ENCODE measurements at regions not wholly inside any gene's neighbourhood (a gene's known extent, or its start where the extent isn't known, plus 50 kb on each side); places are given as distances from the start of the nearest gene placed in this dataset.

DNA sequence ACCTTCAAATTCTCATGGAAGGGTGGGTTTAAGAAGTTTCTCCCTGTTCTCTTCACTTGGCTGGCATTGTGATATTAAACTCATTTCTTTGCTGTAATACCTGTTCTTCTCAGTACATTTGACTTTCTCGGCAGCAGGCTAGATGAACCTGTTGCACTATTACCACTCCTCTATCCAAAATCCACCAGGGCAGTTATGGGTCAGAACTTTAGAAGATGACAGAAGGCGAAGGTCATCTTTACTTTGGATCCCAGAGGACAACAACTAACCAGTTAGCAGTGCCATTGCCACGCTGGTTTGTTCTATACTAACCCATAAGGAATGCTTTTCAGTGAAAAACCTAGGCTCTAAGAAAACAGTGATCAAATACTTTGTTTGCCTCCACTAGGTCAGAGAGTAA, 901.0 kb downstream of the TSN start:
- TF ChIP-seq POLR2A (IDR thresholded peaks at IDR 0.05; ENCODE audit: extremely low read depth, insufficient read length), result no peak
- TF ChIP-seq, protein P1, sequence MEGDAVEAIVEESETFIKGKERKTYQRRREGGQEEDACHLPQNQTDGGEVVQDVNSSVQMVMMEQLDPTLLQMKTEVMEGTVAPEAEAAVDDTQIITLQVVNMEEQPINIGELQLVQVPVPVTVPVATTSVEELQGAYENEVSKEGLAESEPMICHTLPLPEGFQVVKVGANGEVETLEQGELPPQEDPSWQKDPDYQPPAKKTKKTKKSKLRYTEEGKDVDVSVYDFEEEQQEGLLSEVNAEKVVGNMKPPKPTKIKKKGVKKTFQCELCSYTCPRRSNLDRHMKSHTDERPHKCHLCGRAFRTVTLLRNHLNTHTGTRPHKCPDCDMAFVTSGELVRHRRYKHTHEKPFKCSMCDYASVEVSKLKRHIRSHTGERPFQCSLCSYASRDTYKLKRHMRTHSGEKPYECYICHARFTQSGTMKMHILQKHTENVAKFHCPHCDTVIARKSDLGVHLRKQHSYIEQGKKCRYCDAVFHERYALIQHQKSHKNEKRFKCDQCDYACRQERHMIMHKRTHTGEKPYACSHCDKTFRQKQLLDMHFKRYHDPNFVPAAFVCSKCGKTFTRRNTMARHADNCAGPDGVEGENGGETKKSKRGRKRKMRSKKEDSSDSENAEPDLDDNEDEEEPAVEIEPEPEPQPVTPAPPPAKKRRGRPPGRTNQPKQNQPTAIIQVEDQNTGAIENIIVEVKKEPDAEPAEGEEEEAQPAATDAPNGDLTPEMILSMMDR (IDR thresholded peaks at IDR 0.05; ENCODE audit: low read depth, low read length), result no peak
- TF ChIP-seq, protein P2, sequence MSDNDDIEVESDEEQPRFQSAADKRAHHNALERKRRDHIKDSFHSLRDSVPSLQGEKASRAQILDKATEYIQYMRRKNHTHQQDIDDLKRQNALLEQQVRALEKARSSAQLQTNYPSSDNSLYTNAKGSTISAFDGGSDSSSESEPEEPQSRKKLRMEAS (IDR thresholded peaks at IDR 0.05; ENCODE audit: low read depth, low read length), result no peak
- TF ChIP-seq MYC (IDR thresholded peaks at IDR 0.05; ENCODE audit: low read depth, low read length), result no peak
